B cell (primary cell): ENCODE measurements at regions not wholly inside any gene's neighbourhood (a gene's known extent, or its start where the extent isn't known, plus 50 kb on each side); places are given as distances from the start of the nearest gene placed in this dataset.

Source experiments
- EZH2 ChIP-seq: IDR thresholded peaks from 2 replicates; pipeline ENCODE4 v1.6.1; 2012; ENCODE audit warnings: borderline replicate concordance, low read depth, mild to moderate bottlenecking, moderate library complexity, low read length; ENCODE audit not compliant: insufficient read depth, poor library complexity, severe bottlenecking
- TF ChIP-seq, protein P1 (sequence below): fragments of 200-600 bp; IDR thresholded peaks from one replicate; pipeline ENCODE4 v1.8.0; 2022; ENCODE audit warnings: antibody characterized with exemption, mild to moderate bottlenecking

- TF ChIP-seq, protein P1, sequence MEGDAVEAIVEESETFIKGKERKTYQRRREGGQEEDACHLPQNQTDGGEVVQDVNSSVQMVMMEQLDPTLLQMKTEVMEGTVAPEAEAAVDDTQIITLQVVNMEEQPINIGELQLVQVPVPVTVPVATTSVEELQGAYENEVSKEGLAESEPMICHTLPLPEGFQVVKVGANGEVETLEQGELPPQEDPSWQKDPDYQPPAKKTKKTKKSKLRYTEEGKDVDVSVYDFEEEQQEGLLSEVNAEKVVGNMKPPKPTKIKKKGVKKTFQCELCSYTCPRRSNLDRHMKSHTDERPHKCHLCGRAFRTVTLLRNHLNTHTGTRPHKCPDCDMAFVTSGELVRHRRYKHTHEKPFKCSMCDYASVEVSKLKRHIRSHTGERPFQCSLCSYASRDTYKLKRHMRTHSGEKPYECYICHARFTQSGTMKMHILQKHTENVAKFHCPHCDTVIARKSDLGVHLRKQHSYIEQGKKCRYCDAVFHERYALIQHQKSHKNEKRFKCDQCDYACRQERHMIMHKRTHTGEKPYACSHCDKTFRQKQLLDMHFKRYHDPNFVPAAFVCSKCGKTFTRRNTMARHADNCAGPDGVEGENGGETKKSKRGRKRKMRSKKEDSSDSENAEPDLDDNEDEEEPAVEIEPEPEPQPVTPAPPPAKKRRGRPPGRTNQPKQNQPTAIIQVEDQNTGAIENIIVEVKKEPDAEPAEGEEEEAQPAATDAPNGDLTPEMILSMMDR: no peak
- no peak for TF ChIP-seq EZH2
These were observed 299.9 kb downstream of the PRDM5 start for GRCh38 chr4:120622601-120623000.
